GM19025 (cell line): ENCODE measurements at regions not wholly inside any gene's neighbourhood (a gene's known extent, or its start where the extent isn't known, plus 50 kb on each side); places are given as distances from the start of the nearest gene placed in this dataset.
"Not testable (repeated sequence)": the region's sequence is repeated elsewhere in the genome, so short reads cannot be mapped to it uniquely, and the experiment has no call there.

Experiments used
- ATAC-seq: cut with Tn5 transposase; IDR thresholded peaks from one replicate; pipeline ENCODE4 v1.9.1; 2021; ENCODE audit warnings: mild to moderate bottlenecking, low read depth, moderate library complexity; ENCODE audit not compliant: unreplicated experiment

DNA sequence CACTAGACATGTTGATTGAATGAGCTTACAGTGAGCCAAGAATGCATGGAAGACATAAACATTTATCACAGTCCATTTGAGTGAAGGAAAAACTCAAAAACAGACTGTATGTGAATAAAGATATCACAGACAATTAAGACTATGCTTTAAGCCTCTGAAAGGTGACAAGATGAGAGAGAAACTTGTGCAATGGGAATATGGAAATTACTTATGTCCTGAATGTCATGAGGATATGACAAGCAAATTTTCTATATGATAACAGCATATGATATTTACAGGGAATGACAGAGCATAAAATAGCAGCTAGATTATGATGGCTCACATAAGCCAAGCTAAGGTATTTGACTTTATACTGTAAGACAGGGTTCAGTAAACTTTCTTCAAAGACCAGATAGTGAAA lies 1153.1 kb upstream of the USP15 start:
- ATAC-seq: no peak

DNA sequence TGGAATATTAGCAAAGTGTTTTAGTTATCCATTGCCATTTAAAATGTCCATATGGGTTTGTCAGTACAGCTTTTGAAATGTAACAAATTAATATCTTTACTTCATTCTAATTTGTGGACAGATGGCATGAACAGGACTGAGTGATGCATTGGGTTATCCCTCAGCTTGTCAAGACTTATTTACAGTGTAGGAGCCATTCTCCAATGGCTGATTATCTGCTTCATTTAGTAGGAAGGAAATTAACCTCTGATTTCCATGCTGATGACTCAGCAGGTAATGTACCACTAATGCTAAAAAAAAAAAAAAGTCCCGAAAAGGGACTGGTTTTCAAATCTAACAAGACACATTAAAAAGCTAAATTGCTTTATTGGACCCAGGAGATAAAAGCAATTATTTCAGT lies 1149.0 kb upstream of the USP15 start:
- ATAC-seq: no peak

DNA sequence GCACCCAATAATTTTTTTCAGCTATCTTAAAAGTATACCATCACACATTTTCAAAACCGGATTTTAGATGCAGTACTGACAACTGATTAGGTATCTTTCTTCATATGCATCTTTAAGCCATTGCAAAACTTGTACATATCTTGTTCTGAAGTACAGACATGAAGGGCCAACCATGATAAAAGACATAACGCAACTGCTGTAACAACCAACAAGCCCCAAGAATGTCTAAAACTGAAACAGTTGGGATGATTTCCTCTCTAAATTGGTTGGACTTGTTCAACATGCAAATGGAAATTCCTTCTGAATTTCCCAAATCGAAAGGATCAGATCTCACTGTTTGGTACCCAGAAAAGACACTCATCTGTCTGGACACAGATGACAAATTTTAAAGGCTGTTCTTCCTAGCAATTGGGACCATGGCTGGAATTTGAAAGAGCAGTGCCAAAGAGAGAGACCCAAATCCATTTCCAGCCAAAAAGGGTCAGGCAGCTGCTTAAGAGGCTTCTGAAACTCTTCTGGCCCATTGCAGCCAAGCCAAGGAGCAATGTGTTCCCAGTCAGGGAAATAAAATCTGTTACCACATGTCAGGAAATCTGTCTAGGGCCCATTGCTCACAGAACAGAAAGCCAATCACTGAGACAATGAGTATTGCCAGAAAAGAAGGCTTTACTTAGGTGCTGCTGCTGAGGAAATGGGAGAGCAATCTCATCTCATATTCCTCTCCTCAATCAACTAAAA lies 1122.4 kb upstream of the USP15 start:
- ATAC-seq: no peak

DNA sequence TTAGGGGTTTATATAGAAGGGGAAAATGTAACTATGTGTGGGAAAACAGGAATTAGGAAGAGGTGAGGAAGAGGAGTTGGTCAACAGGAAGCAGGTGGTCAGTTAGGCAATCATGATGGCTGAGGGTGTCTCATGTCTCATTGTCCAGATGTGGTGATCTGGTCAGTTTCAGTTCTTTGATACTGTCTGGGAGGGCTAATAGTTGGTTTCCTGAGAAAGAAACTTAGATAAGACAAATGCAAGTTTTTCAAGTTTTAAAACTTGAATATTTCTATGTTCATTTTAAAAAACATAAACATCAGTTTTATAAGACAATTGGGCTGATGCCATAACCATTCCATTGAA lies 1121.8 kb upstream of the USP15 start:
- no peak for ATAC-seq

DNA sequence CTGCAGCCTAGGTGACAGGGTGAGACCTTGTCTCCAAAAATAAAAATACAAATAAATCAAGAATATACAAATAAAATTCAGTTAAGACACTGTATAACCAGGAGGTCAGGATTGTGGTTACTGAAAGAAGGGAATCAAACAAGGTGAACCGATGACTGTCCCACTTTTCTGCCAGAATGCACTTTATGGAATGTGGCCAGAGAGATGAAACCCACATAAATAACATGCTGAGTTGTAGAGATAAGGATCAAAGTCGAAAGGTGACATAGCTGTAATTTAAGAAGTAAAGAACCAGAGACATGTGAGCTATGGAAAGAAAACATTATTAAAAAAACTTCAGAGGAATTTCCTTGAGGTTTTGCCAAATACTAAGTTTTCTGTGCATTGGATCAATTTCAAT lies 1098.2 kb upstream of the USP15 start:
- no peak for ATAC-seq

DNA sequence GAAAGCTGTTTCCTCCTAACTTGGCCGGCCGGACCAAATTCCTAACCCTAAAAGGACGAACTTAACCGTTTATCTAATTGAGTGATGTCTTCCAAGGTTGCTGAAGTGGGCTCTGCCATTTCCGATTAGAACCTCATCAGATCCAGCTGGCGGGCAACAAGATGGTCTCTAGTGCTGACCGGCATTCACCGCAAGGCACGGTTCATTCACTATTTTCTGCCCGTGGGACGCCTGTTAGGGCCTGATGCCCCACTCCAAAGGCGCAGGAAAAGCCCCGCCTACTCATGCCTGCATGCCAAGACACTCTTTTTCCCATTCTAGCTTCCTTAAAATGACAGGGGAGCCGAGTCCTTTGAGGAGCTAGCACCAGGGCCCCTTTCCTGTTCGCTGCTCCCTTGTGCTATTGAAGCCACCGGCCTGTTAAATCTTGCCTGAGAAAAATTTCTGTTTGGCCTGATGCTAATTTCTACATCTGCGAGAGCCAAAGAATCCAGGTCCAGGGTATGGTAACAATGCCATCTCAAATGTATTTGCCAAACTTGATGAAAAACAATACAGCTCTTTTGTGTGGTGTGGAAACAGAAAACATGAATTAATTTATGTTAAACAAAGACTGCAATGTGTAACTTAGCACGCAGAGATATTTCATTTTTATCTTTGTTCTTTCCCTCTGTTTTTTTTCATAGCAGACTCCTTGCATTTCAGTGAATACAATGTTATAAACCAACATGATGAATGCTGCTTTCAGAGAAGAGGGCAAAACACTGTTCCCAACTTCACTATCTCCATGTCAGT lies 1071.2 kb upstream of the USP15 start:
- ATAC-seq: no peak

DNA sequence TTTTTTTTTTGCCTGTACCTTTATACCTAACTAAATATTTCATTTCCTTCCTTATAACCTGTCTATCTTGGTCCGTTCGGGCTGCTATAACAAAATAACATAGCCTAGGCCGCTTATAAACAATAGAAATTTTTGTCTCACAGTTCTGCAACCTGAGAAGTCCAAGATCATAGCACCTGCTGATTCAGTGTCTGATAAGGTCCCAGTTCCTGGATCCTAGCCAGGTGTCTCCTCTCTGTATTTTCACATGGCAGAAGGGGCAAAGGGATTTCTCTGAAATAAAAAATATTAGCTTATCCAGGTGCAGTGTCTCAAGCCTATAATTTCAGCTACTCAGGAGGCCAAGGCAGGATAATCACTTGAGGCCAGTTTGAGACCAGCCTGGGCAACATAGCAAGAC lies 1046.6 kb upstream of the USP15 start:
- ATAC-seq: no peak

DNA sequence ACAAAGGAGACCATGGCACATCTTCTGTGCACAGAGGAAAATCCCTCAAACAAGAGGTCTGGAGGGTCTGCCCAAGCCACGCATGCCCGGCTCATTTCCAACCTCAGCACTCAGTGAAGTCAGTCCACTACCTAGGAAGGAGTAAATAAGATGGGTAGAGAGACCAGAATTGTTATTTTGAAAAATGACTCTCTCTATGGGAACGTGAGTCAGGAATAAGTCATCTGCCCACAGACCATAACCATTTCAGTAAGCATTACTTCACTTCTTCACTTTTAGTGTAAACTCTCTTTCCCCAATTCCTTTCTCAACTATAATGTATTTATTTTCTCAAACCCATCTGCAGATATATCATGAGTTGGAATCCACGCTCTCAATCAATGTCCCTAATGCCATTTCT lies 1039.9 kb upstream of the USP15 start:
- no peak for ATAC-seq

DNA sequence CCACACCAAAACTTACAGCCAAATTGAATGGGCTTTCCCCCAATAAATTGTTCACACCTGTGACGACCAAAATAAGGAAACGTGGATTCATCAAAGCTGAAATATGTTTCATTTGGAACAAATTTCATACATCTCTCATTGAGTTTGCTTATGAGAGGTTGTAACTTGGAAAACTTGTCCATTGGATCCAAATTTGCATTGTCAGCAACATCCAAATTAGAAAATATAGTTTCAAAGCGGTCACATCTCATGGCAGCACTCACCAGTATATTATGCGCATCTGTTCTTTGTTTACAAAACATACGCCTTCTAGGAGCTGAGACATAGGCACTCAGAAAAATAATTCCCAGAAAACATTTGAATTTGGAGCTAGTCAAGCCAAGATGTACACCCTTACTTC lies 1028.2 kb upstream of the USP15 start:
- ATAC-seq: no peak

DNA sequence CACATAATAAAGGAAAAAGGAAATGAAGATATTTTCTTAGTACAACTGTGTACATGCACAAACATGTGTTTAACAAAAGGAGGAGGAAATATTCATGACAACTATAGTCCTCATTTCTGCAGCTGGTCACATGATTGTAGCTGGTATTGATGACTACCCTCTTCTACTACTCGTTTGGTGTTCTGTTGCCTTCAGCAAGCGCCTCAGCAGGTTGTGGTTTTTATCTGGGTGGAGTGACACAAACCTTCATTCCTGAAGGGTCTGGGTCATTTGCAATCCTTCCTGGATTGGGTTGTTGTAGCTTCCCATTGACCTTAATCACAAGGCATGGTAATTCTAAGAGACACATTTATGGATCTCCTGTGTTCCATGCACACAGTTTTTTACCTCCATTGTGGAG lies 1009.9 kb upstream of the USP15 start:
- no peak for ATAC-seq

DNA sequence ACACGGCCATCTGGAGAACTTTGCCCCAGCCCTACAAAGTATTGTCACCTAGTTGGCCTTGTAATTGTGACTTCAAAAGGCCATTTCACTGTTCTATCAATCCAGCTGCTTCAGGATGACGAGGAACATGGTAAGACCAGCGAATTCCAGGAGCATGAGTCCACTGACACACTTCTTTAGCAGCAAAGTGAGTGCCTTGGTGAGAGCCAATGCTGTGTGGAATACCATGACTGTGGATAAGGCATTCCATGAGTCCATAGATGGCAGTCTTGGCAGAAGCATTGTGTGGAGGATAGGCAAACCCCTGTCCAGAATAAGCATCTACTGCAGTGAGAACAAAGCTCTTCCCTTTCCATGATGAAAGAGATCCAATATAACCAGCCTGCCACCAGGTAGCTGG lies 1009.1 kb upstream of the USP15 start:
- no peak for ATAC-seq

DNA sequence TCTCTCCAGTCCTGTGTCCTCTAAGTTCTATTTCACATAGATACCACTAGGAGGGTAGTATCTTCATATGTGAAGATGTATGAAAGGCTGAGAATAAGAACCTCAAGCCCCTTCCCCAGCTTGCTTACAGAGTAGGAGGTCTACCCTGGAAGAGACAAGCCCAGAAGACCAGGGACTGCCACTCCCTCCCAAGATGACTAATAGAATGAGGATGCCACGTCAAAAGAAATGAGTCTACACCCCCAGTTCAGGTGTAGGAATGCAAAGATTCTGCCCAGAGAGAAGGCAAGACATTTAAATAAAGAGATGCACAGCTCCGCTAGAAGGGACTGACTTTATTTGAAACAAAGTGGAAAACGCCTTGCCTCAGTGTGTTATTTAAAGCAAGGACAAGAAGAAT lies 1006.0 kb upstream of the USP15 start:
- no peak for ATAC-seq

DNA sequence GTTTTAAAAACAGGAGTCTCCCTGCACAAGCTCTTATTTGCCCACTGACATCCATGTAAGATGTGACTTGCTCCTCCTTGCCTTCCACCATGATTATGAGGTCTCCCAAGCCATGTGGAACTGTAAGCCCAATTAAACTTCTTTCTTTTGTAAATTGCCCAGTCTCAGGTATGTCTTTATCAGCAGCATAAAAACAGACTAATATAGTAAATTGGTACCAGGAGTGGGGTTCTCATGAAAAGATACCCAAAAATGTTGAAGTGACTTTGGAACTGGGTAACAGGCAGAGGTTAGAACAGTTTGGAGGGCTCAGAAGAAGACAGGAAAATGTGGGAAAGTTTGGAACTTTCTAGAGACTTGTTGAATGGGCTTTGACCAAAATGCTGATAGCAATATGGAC lies 995.9 kb upstream of the USP15 start:
- not testable (repeated sequence) for ATAC-seq

DNA sequence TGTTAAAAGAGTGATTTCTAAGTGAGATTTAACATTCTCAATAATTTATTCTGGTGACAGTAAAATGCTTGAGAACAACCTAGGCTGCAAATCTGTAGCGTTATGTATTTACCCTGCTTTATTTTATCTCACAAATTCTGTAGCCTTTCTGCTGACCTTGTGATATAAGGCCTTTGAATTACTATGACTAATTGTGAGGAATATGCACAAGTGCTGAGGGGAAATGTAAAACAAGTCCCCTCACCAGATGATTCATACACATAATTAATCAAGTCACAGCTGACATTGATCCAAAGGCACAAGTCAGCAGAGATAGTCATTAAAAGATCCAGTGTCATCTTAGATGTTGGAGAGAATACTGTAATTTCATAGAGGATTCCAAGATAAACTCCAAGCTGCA lies 992.7 kb upstream of the USP15 start:
- ATAC-seq: no peak

DNA sequence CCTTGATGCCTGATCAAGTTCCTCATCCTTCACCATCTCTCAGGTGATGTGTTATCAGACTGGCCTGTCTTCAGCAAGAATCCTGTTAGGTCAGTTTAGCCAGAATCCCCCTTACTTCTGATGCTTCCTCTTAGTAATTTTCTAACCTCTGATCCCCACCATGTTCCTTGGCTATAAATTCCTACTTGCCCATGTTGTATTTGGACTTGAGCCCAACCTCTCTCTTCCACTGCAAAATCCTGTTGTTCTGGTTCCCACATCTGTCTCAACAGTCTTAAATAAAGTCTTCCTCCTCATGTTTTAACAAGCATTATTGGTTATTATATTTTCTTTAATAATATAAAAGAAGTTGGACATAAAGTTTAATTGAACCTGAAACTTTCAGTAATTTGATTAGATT lies 987.8 kb upstream of the USP15 start:
- no peak for ATAC-seq

DNA sequence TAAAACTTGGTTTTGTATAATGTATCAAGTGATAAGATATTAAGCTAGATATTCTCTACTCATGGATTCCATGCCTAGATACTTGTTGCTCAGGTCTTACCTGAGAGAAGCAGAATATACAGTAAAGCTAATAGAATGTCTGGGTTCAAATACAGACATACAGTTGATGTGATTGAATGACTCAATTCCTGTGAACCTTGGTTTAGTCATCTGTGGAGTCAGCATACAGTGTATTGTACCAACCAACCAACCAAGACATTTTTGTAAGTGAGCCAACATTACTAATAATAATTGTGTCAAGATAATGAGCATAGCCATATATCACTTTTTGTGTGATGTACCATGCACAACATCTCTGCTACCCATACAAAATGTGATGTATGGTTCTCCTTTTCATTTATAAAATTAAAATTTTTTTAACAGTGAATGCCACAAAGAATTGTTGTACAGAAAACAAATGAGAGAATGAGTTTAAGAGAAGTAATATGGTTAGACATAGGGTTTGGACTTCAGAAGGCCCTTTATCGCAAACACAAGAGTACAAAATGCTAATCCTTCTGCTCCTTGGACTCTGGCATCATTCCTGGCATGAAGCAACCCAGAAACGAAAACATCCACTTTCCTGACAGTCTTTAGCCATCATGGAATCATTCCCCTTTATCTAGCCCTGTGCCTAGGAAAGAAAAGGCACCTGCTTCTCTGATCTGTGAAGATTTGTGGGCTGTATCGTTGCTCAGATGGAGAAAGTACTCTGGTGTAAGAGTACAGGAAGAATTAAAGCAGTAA lies 977.2 kb upstream of the USP15 start:
- ATAC-seq: no peak

DNA sequence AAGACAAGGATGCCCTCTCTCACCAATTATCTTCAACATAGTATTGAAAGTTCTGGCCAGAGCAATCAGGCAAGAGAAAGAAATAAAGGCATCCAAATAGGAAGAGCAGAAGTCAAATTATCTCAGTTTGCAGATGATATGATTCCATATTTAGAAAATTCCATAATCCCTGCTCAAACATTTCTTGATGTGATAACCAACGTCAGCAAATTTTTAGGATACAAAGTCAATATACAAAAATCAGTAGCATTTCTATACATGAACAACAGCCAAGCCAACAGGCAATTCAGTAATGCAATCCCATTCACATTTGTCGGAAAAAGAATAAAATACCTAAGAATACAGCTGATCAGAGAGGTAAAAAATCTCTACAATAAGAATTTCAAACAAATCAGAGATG lies 969.7 kb upstream of the USP15 start:
- no peak for ATAC-seq

DNA sequence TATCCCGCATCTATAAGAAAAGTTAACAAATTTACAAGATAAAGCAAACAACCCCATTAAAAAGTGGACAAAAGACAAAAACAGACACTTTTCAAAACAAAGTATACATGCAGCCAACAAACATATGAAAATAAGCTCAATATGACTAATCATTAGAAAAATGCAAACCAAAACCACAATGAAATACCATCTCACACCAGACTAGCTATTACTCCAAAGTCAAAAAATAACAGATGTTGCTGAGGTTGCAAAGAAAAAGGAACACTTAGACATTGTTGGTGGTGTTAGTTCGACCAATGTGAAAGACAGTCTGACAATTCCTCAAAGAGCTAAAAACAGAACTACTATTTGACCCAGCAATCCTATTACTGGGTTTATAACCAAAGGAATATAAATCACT lies 968.6 kb upstream of the USP15 start:
- no peak for ATAC-seq

DNA sequence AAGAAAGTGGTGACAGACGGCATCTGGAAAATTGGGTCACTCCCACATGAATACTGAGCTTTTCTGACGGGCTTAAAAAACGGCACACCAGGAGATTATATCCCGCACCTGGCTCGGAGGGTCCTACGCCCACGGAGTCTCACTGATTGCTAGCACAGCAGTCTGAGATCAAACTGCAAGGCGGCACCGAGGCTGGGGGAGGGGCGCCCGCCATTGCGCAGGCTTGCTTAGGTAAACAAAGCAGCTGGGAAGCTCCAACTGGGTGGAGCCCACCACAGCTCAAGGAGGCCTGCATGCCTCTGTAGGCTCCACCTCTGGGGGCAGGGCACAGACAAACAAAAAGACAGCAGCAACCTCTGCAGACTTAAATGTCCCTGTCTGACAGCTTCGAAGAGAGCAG lies 966.2 kb upstream of the USP15 start:
- ATAC-seq: not testable (repeated sequence)

DNA sequence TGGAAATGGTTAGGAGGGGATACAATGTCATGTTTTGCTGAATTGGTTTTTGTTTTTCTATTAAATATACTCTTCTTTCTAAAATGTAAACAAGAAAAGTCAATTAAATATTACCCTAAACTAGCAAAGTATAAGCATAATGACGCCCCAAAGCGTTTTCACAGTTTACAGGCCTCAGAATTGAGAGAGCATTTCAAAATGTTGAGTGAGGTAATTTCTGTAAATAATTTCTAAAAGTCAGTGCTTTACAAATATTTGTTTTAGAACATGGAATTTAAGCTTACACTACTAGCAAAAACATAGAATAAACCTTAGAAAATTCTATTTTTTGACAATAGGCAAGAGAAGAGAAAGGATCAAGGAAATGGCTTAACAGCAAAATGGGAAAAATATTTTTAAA lies 958.4 kb upstream of the USP15 start:
- ATAC-seq: no peak

DNA sequence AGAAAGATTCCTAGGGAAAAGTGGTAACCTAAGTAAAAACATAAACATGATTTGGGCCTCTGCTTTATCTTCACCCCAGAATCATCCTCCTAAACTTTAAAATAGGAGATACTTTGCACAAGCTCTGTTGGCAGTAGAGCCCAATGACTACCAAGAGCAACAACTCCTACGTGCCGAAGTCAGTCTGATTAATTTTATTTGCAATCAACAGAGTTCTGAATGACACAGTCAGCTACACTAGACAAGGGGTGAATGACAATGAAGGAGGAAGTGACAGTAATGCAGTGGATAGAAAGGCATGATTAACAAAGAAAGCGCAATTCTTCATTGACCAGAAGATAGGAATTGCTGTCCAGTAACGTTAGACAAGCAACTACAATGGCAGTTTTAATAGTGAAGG lies 957.9 kb upstream of the USP15 start:
- no peak for ATAC-seq

DNA sequence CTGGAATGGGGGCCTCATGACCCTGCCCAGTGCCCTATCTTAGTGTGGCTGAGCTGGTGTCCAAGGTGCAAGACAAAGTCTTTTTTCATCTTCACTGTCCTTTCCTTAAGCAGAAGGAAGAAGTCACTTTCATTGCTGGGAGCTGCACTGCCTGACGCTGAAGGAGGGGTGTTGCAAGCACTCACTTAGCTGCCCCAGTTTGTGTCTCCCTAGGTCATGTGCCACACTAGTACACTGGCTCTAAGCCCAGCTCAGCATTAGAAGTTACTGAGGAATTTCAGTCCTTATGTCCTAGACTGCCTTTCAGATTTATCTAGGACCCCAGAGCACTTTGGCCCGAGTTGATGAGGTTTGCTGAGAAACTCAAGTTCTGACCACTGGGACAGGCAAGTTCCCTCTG lies 952.0 kb upstream of the USP15 start:
- ATAC-seq: no peak
